Kidney glomerular epithelial cell (primary cell): ENCODE measurements at regions not wholly inside any gene's neighbourhood (a gene's known extent, or its start where the extent isn't known, plus 50 kb on each side); places are given as distances from the start of the nearest gene placed in this dataset.

Experiments
- DNase-seq: peaks from one replicate; lab custom pipeline; 2025; lab: John Stamatoyannopoulos, UW

- DNase-seq = no peak
These were observed 448.7 kb upstream of the NETO1 start for GRCh38 chr18:73316513-73316912.

- no peak for DNase-seq
These were observed 447.6 kb upstream of the NETO1 start for GRCh38 chr18:73315381-73315780.

DNA sequence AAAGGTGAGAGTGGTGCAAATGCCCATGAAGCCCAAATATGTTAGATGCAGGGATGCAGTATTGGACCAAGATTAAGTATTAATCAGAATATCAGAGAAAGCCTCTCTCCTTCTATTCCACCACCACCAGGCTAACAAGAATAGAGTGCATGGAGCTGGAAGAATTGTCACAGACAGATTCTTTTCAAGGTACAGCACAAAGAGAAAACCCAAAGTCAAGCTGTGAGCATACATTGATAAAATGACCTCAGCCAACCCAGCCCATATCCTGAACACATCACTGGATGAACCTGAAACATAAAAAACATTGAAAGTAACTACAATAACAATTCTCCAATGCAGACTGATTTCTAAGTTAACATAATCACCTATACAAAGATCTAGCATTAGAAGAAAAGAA is 445.7 kb upstream of the NETO1 start:
- DNase-seq = no peak

GRCh38 chr18:73296686-73297085 is 428.9 kb upstream of the NETO1 start:
- no peak for DNase-seq

DNA sequence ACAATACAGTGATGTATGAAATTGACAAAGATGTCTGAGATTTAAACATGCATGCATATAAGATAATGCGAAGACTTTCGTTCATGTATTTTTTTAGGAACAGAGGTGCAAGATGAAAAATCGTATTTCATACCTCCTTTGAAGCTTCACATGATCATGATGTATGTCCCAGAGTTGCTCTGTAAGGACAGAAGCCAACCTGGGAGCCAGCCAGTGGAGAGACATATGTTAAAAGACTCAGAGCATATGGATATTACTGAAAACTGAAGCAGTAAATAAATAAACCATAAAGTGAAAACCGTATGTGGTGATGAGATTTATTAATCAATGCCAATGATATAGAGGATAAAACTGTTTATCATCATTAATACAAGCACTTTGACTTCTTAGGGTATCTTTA is 424.4 kb upstream of the NETO1 start:
- no peak for DNase-seq

GRCh38 chr18:73288813-73289212 is 421.0 kb upstream of the NETO1 start:
- no peak for DNase-seq

GRCh38 chr18:73286584-73286983 is 418.8 kb upstream of the NETO1 start:
- no peak for DNase-seq

GRCh38 chr18:73283788-73284187 is 416.0 kb upstream of the NETO1 start:
- peak; percentile 5 for DNase-seq

- no peak for DNase-seq
These were observed 415.2 kb upstream of the NETO1 start for GRCh38 chr18:73283032-73283431.

- DNase-seq = no peak
These were observed 411.7 kb upstream of the NETO1 start for GRCh38 chr18:73279498-73279897.

- DNase-seq = no peak
These were observed 407.2 kb upstream of the NETO1 start for GRCh38 chr18:73274812-73275621.

GRCh38 chr18:73270920-73271634 is 403.3 kb upstream of the NETO1 start:
- DNase-seq = no peak

DNA sequence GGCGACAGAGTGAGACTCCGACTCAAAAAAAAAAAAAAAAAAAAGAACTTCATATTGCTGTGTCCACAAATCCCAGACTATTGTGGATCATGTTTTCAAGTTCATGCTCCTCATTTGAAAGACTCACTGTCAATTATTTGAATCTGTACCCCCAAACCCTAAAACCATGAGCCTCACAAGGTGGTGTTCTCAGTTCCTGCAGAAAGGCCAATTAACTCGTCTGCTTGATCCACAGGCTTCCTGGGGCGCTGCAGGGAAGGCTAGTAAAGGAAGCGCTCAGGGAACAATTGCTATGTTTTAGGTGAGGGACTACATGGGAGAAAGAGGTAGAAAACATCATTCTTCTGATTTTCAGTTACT is 396.8 kb upstream of the NETO1 start:
- no peak for DNase-seq

DNA sequence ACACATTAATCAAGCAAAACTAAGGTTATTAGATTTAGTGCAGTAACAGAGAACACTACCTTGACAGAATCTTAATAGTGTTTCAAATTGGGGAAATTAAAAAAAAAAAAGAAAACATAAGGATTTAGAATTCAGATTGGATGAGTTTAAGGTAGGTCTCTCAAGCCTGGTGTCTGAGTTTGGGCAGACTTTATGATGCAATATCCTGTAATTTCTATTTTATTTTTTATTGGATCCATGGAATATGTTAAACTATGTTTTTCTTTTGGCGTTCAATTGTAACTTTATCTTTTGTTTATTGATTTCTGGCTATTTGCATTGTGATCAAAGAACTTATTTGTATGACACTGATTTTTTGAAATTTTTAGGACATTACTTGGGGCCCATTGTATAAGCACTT is 394.1 kb upstream of the NETO1 start:
- no peak for DNase-seq

- DNase-seq = no peak
These were observed 393.5 kb upstream of the NETO1 start for GRCh38 chr18:73261243-73261642.

- DNase-seq = no peak
These were observed 390.7 kb upstream of the NETO1 start for GRCh38 chr18:73258375-73259087.

DNA sequence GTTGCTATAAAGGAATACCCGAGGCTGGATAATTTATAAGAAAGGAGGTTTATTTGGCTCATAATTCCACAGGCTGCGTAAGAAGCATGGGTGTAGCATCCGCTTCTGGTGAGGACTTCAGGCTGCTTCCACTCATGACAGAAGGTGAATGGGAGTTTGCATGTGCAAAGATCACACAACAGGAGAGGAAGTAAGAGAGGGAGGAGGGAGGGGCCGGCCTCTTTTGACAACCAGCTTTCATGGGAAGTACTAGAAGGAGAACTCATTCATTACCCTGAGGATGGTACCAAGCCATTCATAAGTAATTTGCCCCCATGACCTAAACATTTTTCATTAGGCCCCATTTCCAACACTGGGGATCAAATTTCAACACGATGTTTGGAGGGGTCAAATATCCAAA is 386.8 kb upstream of the NETO1 start:
- DNase-seq = no peak

GRCh38 chr18:73249030-73249429 is 381.2 kb upstream of the NETO1 start:
- DNase-seq = no peak

DNA sequence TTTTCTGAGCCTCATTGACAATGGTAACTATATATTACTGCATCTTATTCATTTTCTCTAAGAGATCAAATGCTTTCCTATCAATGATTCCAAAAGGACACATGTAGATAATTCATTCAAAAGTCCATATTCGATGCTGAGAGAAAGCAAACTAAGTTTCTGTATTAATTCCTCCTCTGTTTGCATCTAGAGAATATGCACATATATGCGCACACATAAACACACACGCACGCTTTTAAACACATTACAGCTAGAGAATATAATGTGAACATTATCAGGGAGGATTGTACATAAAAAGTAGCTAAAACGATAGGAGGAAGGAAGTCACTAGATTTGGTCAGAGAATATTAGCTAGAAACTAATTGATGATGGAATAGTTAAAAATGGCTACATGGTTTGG is 379.0 kb upstream of the NETO1 start:
- DNase-seq = no peak

GRCh38 chr18:73245345-73245744 is 377.6 kb upstream of the NETO1 start:
- no peak for DNase-seq

- no peak for DNase-seq
These were observed 376.6 kb upstream of the NETO1 start for GRCh38 chr18:73244401-73244800.

DNA sequence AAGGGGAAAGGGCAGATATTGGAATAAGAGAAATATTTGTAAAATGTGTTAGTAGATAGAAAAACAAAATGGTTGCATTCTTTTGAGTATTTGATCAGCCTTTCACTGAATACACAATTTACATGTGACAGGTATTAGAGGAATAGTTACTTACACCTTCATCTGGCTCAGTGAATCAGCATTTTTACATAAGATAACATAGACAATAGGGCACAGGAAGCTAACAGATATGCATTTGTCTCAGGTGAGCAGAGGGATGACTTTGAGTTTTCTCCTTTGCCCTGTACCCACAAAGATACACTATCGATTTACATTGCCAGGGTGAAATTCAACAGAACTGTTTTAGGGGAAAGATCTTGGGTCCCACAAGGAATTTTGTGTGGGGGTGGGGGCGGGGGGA is 373.1 kb upstream of the NETO1 start:
- no peak for DNase-seq

- no peak for DNase-seq
These were observed 368.1 kb upstream of the NETO1 start for GRCh38 chr18:73235921-73236320.
